GM21825 (cell line): ENCODE measurements at regions not wholly inside any gene's neighbourhood (a gene's known extent, or its start where the extent isn't known, plus 50 kb on each side); places are given as distances from the start of the nearest gene placed in this dataset.
"Not testable (repeated sequence)": the region's sequence is repeated elsewhere in the genome, so short reads cannot be mapped to it uniquely, and the experiment has no call there.

Experiments
- ATAC-seq: cut with Tn5 transposase; IDR thresholded peaks from one replicate; pipeline ENCODE4 v1.9.1; 2021; ENCODE audit warnings: mild to moderate bottlenecking, moderate library complexity; ENCODE audit not compliant: unreplicated experiment

- no peak for ATAC-seq
Observed at GRCh38 chr6:144746902-144747469, 461.9 kb downstream of the UTRN start.

GRCh38 chr6:144749263-144749662 is 464.1 kb downstream of the UTRN start:
- ATAC-seq: no peak

GRCh38 chr6:144753023-144753705 is 468.0 kb downstream of the UTRN start:
- ATAC-seq: peak; percentile 92

GRCh38 chr6:144756469-144756868 is 471.3 kb downstream of the UTRN start:
- ATAC-seq: no peak

GRCh38 chr6:144757299-144757698 is 472.2 kb downstream of the UTRN start:
- no peak for ATAC-seq

GRCh38 chr6:144757730-144758129 is 472.6 kb downstream of the UTRN start:
- no peak for ATAC-seq

- no peak for ATAC-seq
Observed at GRCh38 chr6:144758602-144759001, 473.5 kb downstream of the UTRN start.

- no peak for ATAC-seq
Observed at GRCh38 chr6:144762469-144762868, 477.3 kb downstream of the UTRN start.

- ATAC-seq: no peak
Observed at GRCh38 chr6:144767051-144767450, 481.9 kb downstream of the UTRN start.

- ATAC-seq: no peak
Observed at GRCh38 chr6:144768551-144769075, 483.5 kb downstream of the UTRN start.

- no peak for ATAC-seq
Observed at GRCh38 chr6:144769142-144769541, 484.0 kb downstream of the UTRN start.

GRCh38 chr6:144776031-144776819 is 491.1 kb downstream of the UTRN start:
- ATAC-seq: no peak

- no peak for ATAC-seq
Observed at GRCh38 chr6:144777249-144777648, 492.1 kb downstream of the UTRN start.

- no peak for ATAC-seq
Observed at GRCh38 chr6:144778056-144778455, 492.9 kb downstream of the UTRN start.

- ATAC-seq: no peak
Observed at GRCh38 chr6:144778773-144779492, 493.8 kb downstream of the UTRN start.

- no peak for ATAC-seq
Observed at GRCh38 chr6:144781836-144782235, 496.7 kb downstream of the UTRN start.

GRCh38 chr6:144782634-144783033 is 497.5 kb downstream of the UTRN start:
- no peak for ATAC-seq

- ATAC-seq: no peak
Observed at GRCh38 chr6:144785056-144785455, 499.9 kb downstream of the UTRN start.

GRCh38 chr6:144786825-144787224 is 501.7 kb downstream of the UTRN start:
- no peak for ATAC-seq

GRCh38 chr6:144793744-144794143 is 508.6 kb downstream of the UTRN start:
- ATAC-seq: no peak

GRCh38 chr6:144795022-144795421 is 509.9 kb downstream of the UTRN start:
- not testable (repeated sequence) for ATAC-seq
